ENCODE measurements at regions not wholly inside any gene's neighbourhood (a gene's known extent, or its start where the extent isn't known, plus 50 kb on each side); places are given as distances from the start of the nearest gene placed in this dataset.

GRCh38 chr9:93730648-93731047 is 154.3 kb downstream of the PHF2 start:
- no peak for DNase-seq
- H3K4me3 ChIP-seq: no peak overlapping the region
- intact Hi-C loops (cut with DNase I): no loop called here
- no peak for ATAC-seq
- H3K36me3 ChIP-seq: no peaks in the 10 kb centered on the region
- H3K27ac ChIP-seq: no peak overlapping the region
- H3K9me3 ChIP-seq: peaks cover 0 to 48% (median 17%) of the 10 kb centered on the region in 11 donors
- WGBS, 2 donors: 60 to 68% methylated on average over 8 of the region's 8 CpGs
- no peak for TF ChIP-seq CTCF (IDR thresholded peaks at IDR 0.05)
- H3K4me1 ChIP-seq: no peaks in the 10 kb centered on the region
- peaks cover 0 to 32% (median 13%) of the 10 kb centered on the region in 7 donors for H3K27me3 ChIP-seq

GRCh38 chr9:93730217-93730616 is 153.8 kb downstream of the PHF2 start:
- Histone ChIP-seq H3K9me3 (peaks cover 0 to 43% (median 17%) of the 10 kb centered on the region in 11 donors), H3K36me3 (no peaks in the 10 kb centered on the region), H3K27ac (no peak overlapping the region), H3K27me3 (peaks cover 0 to 36% (median 13%) of the 10 kb centered on the region in 7 donors), H3K4me3 (no peak overlapping the region), H3K4me1 (no peaks in the 10 kb centered on the region)
- no peak for TF ChIP-seq CTCF (IDR thresholded peaks at IDR 0.05)
- intact Hi-C loops (cut with DNase I): no loop called here
- DNase-seq (no peak), ATAC-seq (no peak)
- 77 to 79% methylated on average over 11 of the region's 11 CpGs for WGBS, 2 donors

Small RNA genes lying in the stretch of these regions (microRNA-seq; reads per million reads assigned to microRNA genes)
- gene MIR4291: 0 reads per million in 2 donors
